ENCODE measurements at regions not wholly inside any gene's neighbourhood (a gene's known extent, or its start where the extent isn't known, plus 50 kb on each side); places are given as distances from the start of the nearest gene placed in this dataset.
A peak's percentile ranks its signal among the peaks of the same experiment; 100 is the strongest.

DNA sequence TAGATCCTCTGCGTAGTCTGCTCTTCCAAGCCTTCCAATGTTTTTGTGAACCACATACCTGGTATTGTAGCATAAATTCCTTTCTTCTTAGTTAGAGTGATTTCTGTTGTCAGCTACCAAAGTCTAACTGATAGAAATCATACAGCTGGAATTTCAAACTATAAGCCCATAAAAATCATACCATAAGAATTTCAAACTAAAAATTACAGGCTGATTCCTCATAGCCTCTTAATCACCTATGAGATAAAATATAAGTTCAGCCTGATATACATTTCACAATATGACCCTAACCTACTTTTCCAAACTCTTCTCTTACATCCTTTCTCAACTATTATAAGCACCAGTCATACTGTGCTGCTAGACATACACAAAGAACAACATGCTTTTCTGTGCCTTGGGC is 64.8 kb downstream of the PTHLH start:
- DNase-seq (ENCODE audit: extremely low spot score, insufficient read length, low read depth) (no peak), FAIRE-seq (no peak)

DNA sequence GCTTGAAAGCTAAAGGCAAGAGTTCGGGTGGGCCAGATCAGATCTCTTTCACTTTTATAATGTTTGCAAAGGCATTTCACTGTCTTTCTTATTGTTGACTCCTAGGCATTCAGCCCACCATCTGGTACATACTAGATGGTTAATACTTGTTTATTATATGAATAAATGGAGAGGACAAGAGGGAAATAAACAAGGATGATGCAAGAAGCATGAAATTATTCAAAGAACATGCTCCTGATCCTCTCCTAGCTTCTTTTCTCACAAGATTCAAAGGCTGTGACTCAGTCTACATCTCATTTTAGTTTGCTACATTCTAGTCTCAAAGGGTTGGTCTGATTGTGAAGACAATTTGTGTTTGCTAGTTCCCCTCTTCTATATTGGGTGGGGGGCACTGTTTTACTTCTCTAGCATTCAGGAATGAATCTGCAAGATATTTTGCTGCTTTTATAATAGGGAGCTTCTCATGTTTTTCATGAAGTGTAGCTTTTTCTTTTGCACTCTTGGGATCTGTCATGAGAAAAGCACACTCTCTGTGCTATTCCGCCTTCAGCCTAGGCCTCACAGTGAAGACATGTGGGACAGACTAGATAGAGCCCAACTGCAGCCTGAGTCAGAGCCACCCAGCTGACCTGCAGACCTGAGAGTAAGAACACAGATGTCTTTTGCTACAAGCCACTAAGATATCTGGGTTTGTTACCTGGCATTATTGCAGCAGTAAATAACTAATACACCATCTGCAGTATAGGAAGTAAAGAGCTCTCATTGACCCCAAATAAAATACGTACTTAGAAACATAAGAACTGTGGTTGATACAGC is 65.7 kb downstream of the PTHLH start:
- FAIRE-seq: no peak

DNA sequence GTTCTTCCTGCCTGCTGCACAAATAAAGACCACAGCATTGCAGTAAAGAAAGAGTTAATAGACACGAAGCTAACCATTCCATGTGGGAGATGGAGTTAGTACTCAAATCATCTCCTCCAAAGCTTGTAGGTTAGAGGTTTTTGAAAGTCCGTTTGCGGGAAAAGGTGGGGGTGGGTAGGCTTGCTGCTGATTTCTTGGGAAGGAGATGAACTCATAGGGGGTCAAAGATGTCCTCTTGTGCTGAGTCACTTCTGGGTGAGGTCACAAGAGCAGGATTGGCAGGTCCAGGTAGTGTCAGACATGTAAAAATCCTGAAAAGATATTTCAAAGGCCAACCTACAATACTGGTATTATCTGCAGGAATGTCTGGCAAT is 66.4 kb downstream of the PTHLH start:
- FAIRE-seq (no peak), DNase-seq (ENCODE audit: extremely low spot score, insufficient read length, low read depth) (no peak)

More for the DNA sequence above, 65.7 kb downstream of the PTHLH start:
- no peak for DNase-seq (ENCODE audit: extremely low spot score, insufficient read length, low read depth)

DNA sequence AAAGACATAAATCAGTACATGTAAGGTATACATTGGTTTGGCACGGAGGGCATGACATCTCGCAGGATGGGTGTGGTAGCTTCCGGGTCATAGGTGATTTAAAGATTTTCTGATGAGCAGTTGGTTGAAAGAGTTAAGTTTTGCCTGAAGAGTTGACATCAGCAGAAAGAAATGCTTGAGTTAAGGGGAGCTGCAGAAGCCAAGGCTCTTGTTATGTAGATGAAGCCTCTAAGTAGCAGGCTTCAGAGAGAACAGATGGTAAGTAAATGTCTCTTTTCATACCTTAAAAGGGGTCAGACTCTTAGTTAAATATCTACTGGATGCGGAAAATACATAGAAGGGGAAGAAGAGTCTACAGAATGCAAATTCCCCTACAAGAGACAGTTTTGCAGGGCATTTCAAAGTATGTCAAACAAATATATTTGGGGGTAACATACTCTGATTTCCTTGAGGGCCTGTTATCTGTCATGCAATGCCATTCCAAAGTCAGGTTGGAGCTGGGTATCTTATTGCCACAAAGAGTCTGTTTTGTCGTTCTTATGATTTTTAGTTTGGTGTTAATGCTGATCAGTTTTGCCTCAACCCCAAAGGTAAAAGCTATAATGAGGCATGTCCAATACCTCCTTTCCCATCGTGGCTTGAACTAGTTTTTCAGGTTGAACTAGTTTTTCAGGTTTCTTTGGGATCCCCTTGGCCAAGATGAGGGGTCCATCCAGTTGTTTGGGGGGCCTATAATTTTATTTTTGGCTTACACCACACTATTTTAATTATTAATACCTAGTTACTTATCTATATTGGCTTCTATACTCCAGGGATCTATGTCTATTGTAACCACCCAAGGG is 67.0 kb downstream of the PTHLH start:
- no peak for DNase-seq (ENCODE audit: extremely low spot score, insufficient read length, low read depth)
- FAIRE-seq: no peak

DNA sequence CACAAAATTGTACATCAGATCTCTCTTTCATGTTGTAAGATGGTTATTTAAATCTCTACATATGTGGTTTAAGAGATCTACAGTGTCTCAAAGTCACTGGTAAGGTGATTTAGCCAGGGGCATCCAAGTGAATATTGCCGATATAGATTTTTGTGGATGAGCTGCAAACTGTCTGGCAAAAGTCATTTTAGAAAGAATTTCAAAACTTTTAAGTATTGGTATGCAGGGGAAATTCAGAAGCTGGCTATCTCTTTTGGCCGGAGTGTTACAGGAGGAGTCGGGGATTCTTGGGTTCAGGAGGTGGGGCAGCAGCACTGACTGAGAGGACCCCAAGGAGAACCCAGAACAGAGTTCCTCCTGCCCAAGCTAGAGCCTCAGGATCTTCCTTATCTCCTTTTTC is 69.9 kb downstream of the PTHLH start:
- no peak for DNase-seq (ENCODE audit: extremely low spot score, insufficient read length, low read depth)

DNA sequence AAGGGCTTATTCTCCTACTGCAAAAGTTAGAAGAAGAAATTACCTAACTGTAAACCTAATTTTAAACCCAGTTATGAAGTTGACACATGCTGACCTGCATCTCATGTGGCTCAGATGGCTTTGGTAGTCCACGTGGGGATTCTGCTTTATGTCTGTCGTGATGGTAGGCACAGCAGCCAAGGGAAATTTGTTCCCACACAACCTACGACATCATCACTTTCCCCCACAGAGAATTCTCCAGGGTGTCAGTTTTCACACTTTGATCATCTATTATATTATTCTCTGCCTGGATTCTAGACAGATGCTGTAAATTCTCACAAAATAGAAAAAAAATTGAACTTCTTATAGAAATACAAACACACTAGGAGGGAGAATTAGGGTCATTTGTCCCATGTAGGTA is 70.6 kb downstream of the PTHLH start:
- FAIRE-seq: no peak

More for the DNA sequence above, 69.9 kb downstream of the PTHLH start:
- no peak for FAIRE-seq

DNA sequence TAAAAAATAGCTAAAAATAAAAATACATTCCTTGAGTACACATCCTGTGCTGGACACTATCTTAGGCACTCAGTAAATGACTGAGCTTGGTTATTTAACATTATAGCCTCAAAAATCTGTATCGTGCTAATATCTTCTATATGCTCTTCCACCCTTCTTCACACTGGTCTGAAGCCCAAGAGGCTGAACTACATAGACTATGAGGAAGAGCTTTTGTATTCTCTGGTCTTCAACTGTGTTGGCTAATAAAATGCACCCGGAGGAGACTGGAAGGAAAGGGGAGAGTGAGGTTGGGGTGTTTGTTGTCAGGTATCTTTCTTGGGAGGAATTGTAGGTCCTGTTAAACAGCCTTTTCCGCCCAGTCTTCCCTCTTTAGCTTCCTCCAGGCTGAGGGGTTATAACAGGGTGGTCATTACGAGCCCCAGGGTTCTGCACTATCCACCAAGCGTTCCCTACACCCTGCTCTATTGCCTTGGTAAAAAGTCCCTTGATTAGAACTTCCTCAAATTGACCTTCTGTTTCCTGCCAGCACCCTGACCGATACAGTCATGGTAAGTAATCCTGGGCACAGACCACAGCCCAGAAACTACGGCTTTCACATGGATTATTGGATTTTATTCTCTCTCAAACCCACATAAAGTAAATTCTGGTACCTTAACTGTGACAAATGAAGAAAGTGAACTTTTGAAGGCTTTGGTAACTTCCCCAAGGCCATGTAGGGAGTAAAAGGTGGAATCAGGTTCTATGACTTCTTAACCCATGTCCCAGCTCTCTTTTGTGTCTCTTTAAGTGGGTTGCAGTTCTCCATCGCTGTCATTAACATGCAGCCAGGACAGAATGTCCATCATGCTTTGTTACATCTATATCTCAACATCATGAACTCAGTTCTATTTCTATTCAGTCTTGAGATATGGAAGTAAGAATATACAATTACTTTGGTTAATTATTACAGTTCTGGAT is 71.3 kb downstream of the PTHLH start:
- DNase-seq (ENCODE audit: extremely low spot score, insufficient read length, low read depth) (no peak), FAIRE-seq (peak; percentile 29)

More for the DNA sequence above, 70.6 kb downstream of the PTHLH start:
- DNase-seq (ENCODE audit: extremely low spot score, insufficient read length, low read depth): no peak

DNA sequence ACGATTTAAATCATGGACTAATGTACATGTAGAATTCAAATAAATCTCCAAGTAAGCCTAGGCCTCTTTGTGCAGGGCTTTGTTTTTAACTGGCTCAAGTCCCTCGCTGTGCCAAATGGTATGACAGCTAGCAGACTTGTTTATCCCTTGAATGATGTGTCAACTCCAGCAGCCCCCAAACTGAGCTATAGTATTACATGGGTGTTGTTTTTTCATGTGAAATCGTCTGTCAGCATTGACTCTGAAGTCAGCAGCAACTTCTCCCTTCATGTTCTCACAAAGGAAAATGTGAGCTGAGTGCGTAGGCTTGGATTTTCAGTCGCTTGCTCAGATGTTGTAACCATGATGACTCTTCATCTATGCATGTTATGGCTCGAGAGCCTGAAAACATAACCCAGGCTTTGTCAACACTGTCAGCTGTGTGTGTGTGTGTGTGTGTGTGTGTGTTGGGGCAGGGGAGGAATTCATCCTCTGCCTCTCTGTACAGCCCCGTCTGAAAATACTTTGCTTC is 73.3 kb downstream of the PTHLH start:
- FAIRE-seq (no peak), DNase-seq (ENCODE audit: extremely low spot score, insufficient read length, low read depth) (no peak)

DNA sequence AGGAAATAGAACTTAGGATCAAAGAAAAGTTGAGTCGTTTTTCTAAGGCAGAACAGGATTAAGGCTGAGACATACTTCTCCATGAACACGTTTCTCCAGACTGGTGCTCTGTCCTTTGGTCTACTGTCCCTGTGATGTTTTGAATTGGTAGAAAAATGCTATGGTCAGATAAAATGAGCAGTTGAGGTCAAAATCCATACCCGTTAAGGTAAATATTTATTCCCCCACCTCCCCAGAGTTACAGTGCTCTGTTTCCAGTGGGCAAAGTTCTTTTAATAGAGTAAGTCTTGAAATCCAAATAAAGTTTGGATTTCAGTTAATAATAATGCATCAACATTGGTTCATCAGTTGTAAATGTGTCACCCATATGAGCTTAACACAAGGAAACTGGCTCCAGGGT is 74.5 kb downstream of the PTHLH start:
- no peak for DNase-seq (ENCODE audit: extremely low spot score, insufficient read length, low read depth)

DNA sequence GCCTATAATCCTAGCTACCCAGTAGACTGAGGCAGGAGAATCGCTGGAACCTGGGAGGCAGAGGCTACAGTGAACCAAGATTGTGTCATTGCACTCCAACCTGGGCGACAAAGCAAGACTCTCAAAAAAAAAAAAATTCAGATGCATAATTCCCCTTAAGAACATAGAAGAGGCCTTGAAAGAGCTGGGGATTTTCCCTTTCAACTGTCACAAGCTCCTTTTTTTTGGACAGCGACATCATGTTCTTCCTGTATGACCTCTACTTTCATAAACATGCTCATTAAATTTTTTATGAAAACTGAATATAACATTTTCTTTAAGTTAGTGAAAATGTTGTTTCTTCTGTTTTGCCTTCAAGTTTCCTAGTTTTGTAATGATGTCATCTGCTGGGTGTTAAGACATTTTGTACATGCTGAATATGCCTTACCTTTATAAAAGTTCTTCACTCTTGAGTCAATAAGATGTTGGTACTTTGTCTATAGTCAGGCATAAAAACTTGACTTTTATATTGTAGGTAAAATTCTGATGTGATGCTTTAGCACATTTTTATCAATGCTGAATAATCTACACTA is 76.0 kb downstream of the PTHLH start:
- FAIRE-seq (peak; percentile 54), DNase-seq (ENCODE audit: extremely low spot score, insufficient read length, low read depth) (no peak)

More for the DNA sequence above, 74.5 kb downstream of the PTHLH start:
- FAIRE-seq: no peak

DNA sequence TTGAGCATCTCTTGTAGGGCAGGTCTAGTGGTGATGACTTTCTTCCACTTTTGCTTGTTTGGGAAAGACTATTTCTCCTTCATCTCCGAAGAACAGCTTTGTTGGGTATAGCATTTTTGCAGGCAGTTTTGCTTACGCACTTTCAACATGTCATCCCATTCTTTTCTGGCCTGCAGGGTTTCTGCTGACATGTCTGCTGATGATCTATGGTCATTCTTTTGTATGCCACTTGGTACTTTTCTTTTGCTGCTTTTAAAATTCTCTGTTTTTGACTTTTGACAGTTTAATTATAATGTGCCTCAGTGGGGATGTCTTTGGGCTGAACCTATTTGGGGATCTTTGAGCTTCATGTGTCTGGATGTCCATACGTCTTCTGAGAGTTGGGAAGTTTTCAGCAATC is 78.2 kb downstream of the PTHLH start:
- no peak for DNase-seq (ENCODE audit: extremely low spot score, insufficient read length, low read depth)
- FAIRE-seq: no peak

DNA sequence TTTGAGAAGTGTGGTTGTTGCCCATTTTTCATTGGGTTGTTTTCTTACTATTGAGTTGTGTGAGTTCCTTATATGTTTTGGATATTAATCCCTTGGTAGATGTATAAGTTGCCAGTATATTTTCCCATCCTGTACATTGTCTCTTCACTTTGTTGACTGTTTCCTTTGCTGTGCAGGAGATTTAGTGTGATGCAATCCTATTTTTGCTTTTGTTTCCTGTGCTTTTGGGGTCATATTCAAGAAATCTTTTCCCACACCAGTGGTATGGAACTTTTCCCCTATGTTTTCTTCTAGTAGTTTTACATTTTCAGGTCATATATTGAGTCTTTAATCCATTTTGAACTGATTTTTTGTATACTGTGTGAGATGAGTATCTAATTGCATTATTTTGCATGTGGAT is 92.8 kb downstream of the PTHLH start:
- no peak for DNase-seq (ENCODE audit: extremely low spot score, insufficient read length, low read depth)
- no peak for FAIRE-seq

DNA sequence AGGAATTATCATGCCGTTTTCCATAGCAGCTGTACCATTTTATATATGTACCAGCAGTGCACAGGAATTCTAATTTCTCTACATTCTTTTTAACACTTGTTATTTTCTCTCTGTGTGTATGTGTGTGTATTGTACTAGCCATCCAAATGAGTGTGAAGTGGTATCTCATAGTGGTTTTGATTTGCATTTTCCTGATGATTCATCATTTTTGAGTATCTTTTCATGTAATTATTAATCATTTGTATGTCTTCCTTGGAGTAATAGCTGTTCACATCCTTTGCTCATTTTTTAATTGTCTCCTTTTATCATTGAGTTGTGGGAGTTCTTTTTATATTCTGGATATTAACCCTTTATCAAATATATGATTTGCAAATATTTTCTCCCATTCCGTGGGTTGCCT is 95.6 kb upstream of the MANSC4 start:
- no peak for DNase-seq (ENCODE audit: extremely low spot score, insufficient read length, low read depth)

DNA sequence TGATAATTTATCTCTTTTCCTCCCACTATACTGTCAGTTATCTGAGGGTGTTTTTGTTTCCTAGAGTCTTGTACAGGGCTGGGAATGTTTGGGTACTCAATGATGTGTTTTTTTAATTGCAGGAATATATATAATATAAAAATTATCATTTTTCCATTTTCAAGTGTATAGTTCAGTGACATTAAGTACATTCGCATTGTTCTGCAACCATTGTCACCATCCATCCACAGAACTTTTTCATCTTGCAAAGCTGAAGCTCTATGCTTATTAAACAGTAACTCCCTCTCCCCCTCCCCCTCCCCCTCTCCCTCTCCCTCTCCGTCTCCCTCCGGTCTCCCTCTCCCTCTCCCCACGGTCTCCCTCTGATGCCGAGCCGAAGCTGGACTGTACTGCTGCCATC is 93.0 kb upstream of the MANSC4 start:
- DNase-seq (ENCODE audit: extremely low spot score, insufficient read length, low read depth): no peak
- no peak for FAIRE-seq

More for the DNA sequence above, 95.6 kb upstream of the MANSC4 start:
- no peak for FAIRE-seq

DNA sequence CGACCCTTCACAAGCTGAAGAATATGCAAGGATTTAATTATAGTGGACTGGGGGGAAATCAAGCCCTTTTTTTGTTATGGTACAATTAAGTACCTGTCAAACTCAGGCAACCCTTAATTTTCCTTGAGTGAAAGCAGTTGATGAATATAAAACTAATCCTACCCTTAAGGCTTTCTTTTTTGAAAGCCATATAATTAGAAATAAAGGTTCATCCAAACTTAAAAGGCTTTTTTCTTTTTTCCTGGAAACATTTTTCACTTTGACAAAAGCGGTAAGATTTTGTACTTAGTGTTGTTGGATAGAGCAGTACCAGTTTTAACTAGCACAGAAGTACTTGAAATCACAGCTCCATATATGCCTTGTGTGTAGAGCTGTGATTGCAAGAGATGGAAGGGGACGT is 91.9 kb upstream of the MANSC4 start:
- FAIRE-seq: no peak

DNA sequence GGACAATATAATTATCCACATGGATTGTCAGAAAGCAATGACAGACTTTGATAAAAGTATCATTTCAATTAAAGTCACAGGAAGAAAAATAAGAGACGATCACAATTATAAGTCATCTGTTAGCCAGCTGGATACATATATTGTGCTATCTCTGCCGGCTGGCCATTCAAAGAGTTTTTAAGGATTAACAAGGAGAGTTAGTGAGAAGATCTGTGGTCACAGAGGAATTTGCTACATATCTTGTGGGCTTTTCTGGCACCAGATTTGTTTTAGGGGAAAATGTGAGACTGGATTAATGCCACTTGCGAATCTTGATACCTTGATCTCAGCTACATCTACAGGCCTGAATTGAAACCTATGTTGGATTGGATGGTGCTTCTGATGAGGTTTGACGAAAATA is 90.9 kb upstream of the MANSC4 start:
- no peak for FAIRE-seq
- no peak for DNase-seq (ENCODE audit: extremely low spot score, insufficient read length, low read depth)

More for the DNA sequence above, 91.9 kb upstream of the MANSC4 start:
- no peak for DNase-seq (ENCODE audit: extremely low spot score, insufficient read length, low read depth)

DNA sequence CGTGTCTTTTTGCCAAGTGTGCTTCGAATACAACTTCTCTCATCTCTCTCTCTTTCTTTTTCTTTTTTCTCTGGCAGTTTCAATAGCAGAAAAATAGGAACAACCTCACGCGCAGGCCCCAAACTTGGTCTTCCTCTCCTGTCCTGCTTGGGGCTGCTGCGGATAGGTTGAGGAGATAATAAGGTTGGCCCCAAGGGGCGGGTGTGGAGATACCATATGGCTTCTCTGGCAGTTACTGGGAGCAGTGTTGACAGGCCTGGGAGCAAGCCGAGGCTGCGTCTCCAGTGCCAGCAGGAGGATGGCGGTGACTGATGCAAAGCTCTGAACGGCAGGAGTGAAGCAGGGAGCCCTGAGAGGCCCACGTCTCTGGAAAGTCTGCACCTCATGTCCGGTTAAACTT is 89.5 kb upstream of the MANSC4 start:
- DNase-seq (ENCODE audit: extremely low spot score, insufficient read length, low read depth): no peak
- FAIRE-seq: no peak

DNA sequence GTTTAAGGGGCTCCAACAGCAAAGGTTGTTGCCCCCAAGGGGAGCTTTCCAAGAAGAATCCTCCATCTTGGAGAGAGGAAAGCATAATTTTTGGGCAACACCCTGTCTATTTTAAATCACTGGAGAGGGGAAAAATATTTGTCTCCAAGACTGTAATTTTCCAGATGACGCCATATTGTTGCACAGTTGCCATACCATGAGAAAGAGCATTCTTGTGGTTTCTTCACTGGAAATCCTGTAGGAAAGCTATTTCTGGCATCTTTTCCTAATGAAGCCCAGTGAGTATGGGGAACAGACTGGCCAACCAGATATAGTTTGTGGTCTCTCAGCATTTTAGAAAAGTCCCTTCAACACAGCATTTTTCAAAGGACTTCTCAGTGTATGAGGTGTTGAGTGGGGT is 88.1 kb upstream of the MANSC4 start:
- DNase-seq (ENCODE audit: extremely low spot score, insufficient read length, low read depth) (no peak), FAIRE-seq (no peak)

DNA sequence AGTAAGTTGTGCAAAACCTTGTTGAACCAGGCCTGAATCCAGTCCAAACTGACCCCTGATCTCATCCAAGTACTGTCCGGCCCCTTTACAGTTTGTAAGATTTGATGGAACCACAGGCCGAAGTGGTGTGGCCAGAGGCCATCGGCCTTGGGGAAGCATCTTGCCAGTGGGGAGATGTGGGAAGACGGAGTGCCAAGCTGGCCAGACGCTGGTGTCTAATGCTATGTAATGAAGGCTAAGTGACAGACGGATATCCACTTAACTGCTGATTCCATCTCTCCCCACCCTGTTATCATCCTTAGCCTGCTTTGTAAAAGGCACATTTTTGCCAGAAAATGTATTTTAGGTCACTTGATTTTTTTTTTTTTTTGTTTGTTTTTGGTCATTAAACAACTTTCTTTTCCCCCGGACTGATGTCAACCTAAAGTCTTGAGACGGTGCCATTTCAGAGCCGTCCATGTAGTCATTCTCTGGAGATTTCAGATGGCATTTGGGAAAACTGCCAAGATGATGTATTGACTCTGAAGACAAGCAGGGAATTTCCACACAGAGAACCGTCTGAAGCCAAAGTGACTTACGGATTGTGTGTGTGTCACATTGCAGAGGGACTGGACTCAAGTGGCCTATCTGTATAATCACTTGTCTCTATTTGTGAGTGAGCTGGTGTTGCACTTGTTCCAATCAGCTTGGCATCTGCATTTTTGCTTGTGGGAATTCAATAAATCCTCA is 86.5 kb upstream of the MANSC4 start:
- DNase-seq (ENCODE audit: extremely low spot score, insufficient read length, low read depth) (no peak), FAIRE-seq (no peak)
